ENCODE measurements at regions not wholly inside any gene's neighbourhood (a gene's known extent, or its start where the extent isn't known, plus 50 kb on each side); places are given as distances from the start of the nearest gene placed in this dataset.

- TF ChIP-seq ZNF275 (CRISPR knock-in tag; IDR thresholded peaks at IDR 0.05; ENCODE audit: borderline replicate concordance): no peak
- no peak for TF ChIP-seq ZSCAN25 (CRISPR knock-in tag; IDR thresholded peaks at IDR 0.05)
- no peak for TF ChIP-seq ZNF782 (CRISPR knock-in tag; IDR thresholded peaks at IDR 0.05; ENCODE audit: borderline replicate concordance)
- no peak for TF ChIP-seq PAX8 (CRISPR knock-in tag; IDR thresholded peaks at IDR 0.05; ENCODE audit: borderline replicate concordance)
Measured at GRCh38 chr5:115457571-115457970, 87.0 kb downstream of the FEM1C start (continued).

- 32% methylated on average over 7 of the region's 7 CpGs for WGBS (ENCODE audit: low lambda C conversion rate)
- in situ Hi-C loops (cut with HindIII; ENCODE audit: extremely low pct_ligation_motif_present, low pct_unique_long_range_greater_than_20kb): no loop called here
- POLR2A ChIA-PET: no interaction called here
- CTCF ChIA-PET (ENCODE audit: low intra/inter-chr PET ratio, low total read pairs): no interaction called here
- no peak for DNase-seq (ENCODE audit: low spot score)
- Histone ChIP-seq H3K9me3 (ENCODE audit: low read length) (no peaks in the 10 kb centered on the region), H4K20me1 (ENCODE audit: insufficient read depth, low read length) (no peaks in the 10 kb centered on the region), H3K4me1 (ENCODE audit: insufficient read depth, low read length) (no peaks in the 10 kb centered on the region), H3K4me2 (ENCODE audit: low read depth, low read length) (no peak overlapping the region), H2AFZ (ENCODE audit: low read length) (no peak overlapping the region), H3K4me3 (replicated peaks in 1 of 3; ENCODE audit: insufficient read depth in 1 of 3, low read depth in 2 of 3, low read length in 3 of 3) (no peak overlapping the region), H3K79me2 (ENCODE audit: insufficient read depth, low read length) (no peaks in the 10 kb centered on the region), H3K9ac (ENCODE audit: insufficient read depth, low read depth, low read length) (no peak overlapping the region), H3K27ac (ENCODE audit: extremely low read length, insufficient read depth, low read length) (no peak overlapping the region), H3K27me3 (ENCODE audit: control insufficient read depth in 1 of 2, insufficient read depth in 2 of 2, low read length in 2 of 2) (no peaks in the 10 kb centered on the region), H3K36me3 (replicated peaks in 1 of 2; ENCODE audit: control insufficient read depth in 1 of 2, insufficient read depth in 2 of 2, low read length in 2 of 2) (no peaks in the 10 kb centered on the region)
- intact Hi-C loops (cut with micrococcal nuclease; ENCODE audit: unreplicated experiment): loop anchor here (1.0 kb wide), 1 partner anchor 22 kb away; no protein-coding TSS in a partner anchor
- BruUV-seq (replicated peaks): no TSS peak
- FAIRE-seq: no peak
- ATAC-seq: no peak
- TF ChIP-seq BRF2 (CRISPR knock-in tag; IDR thresholded peaks at IDR 0.05) (no peak), HOXD1 (CRISPR knock-in tag; IDR thresholded peaks at IDR 0.05) (no peak), SSRP1 (CRISPR knock-in tag; IDR thresholded peaks at IDR 0.05) (no peak), MTA3 (CRISPR knock-in tag; IDR thresholded peaks at IDR 0.05) (no peak), JDP2 (CRISPR knock-in tag; IDR thresholded peaks at IDR 0.05; ENCODE audit: borderline replicate concordance) (no peak)
Measured at GRCh38 chr5:115456539-115457040, 88.0 kb downstream of the FEM1C start.
